ENCODE measurements at regions not wholly inside any gene's neighbourhood (a gene's known extent, or its start where the extent isn't known, plus 50 kb on each side); places are given as distances from the start of the nearest gene placed in this dataset.

DNA sequence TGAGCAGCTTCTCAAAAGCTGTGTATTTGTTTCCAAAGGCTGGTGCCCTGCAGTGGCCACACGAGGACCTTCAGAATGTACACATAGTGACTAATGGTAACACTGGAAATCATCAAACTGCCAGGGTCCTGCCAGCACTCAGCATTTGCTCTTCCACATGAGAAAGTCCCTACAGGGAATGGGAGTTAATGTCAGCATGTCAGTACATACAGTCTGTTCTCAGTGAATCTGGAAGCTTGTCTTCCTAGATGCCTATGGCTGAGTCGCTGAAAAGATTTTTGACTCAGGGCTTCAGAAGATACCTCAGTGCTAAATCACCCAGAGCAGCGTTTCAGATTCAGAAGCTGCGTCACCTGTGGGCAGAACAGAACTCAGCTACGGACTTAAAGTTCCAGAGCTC, 108.2 kb downstream of the CDC7 start:
- TF ChIP-seq, protein P1, sequence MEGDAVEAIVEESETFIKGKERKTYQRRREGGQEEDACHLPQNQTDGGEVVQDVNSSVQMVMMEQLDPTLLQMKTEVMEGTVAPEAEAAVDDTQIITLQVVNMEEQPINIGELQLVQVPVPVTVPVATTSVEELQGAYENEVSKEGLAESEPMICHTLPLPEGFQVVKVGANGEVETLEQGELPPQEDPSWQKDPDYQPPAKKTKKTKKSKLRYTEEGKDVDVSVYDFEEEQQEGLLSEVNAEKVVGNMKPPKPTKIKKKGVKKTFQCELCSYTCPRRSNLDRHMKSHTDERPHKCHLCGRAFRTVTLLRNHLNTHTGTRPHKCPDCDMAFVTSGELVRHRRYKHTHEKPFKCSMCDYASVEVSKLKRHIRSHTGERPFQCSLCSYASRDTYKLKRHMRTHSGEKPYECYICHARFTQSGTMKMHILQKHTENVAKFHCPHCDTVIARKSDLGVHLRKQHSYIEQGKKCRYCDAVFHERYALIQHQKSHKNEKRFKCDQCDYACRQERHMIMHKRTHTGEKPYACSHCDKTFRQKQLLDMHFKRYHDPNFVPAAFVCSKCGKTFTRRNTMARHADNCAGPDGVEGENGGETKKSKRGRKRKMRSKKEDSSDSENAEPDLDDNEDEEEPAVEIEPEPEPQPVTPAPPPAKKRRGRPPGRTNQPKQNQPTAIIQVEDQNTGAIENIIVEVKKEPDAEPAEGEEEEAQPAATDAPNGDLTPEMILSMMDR (IDR thresholded peaks at IDR 0.05; ENCODE audit: insufficient read depth, low read depth, low read length), result no peak
- H4K20me1 ChIP-seq (ENCODE audit: insufficient read depth, low read length), result no peaks in the 10 kb centered on the region
- H3K79me2 ChIP-seq (ENCODE audit: insufficient read depth, low read length), result no peaks in the 10 kb centered on the region
- no peaks in the 10 kb centered on the region for H3K36me3 Mint-ChIP-seq (ENCODE audit: low read depth, unreplicated experiment)
- H3K4me1 Mint-ChIP-seq (ENCODE audit: low read depth, unreplicated experiment), result peaks cover 19% of the 10 kb centered on the region
- no peak overlapping the region for H3K4me3 Mint-ChIP-seq (ENCODE audit: unreplicated experiment)
- no peaks in the 10 kb centered on the region for H3K9me3 ChIP-seq (ENCODE audit: insufficient read depth, low read depth, low read length)
- peaks cover 7% of the 10 kb centered on the region for H3K9me3 Mint-ChIP-seq (ENCODE audit: unreplicated experiment)
- H3K4me1 ChIP-seq (ENCODE audit: insufficient read depth, low read length), result peaks cover 5% of the 10 kb centered on the region
- H3K4me2 ChIP-seq (ENCODE audit: low read length), result peak overlapping the region; percentile 50
- no peak overlapping the region for H3K9ac ChIP-seq (ENCODE audit: low read length)
- FAIRE-seq, result peak; percentile 49
- DNase-seq (ENCODE audit: low read depth), result peak; percentile 35
- peak overlapping the region; percentile 80 for H3K27ac Mint-ChIP-seq (ENCODE audit: unreplicated experiment)
- H3K27me3 ChIP-seq (ENCODE audit: insufficient read depth, low read length), result no peaks in the 10 kb centered on the region
- no peak overlapping the region for H3K4me3 ChIP-seq (ENCODE audit: insufficient read depth, low read depth, low read length)
- peak overlapping the region; percentile 34 for H3K27ac ChIP-seq (ENCODE audit: low read depth, low read length)
- H3K36me3 ChIP-seq (ENCODE audit: insufficient read depth, low read length), result no peaks in the 10 kb centered on the region
- H3K27me3 Mint-ChIP-seq (ENCODE audit: low read depth, unreplicated experiment), result no peaks in the 10 kb centered on the region
- H2AFZ ChIP-seq (ENCODE audit: low read depth, low read length), result no peak overlapping the region

DNA sequence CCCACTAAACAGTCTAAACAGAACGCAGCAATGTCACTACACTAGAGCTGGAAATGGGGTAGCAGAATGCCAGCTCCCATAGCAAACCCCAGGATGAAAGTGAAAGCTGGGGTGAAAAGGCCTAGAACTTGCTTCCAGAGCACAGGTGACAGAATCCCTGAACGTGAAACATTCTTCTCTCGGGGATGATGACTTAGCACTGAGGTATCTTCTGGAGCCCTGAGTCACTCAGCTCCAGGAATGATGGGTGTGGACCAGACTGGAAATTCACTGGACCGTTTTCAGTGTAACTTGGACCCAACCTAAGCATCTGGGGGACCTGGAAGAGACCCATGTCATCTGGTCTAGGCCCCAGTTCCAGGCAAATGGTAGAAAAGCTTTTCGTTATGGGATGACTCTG, 108.9 kb downstream of the CDC7 start:
- Mint-ChIP-seq H3K36me3 (ENCODE audit: low read depth, unreplicated experiment) (no peaks in the 10 kb centered on the region), H3K27me3 (ENCODE audit: low read depth, unreplicated experiment) (no peaks in the 10 kb centered on the region), H3K4me1 (ENCODE audit: low read depth, unreplicated experiment) (peaks cover 19% of the 10 kb centered on the region), H3K27ac (ENCODE audit: unreplicated experiment) (peak overlapping the region; percentile 80), H3K9me3 (ENCODE audit: unreplicated experiment) (peaks cover 7% of the 10 kb centered on the region), H3K4me3 (ENCODE audit: unreplicated experiment) (no peak overlapping the region)
- Histone ChIP-seq H3K27me3 (ENCODE audit: insufficient read depth, low read length) (no peaks in the 10 kb centered on the region), H3K79me2 (ENCODE audit: insufficient read depth, low read length) (no peaks in the 10 kb centered on the region), H3K4me2 (ENCODE audit: low read length) (peak overlapping the region; percentile 50), H3K27ac (ENCODE audit: low read depth, low read length) (peak overlapping the region; percentile 34), H4K20me1 (ENCODE audit: insufficient read depth, low read length) (no peaks in the 10 kb centered on the region), H3K4me3 (ENCODE audit: insufficient read depth, low read depth, low read length) (no peak overlapping the region), H3K9me3 (ENCODE audit: insufficient read depth, low read depth, low read length) (no peaks in the 10 kb centered on the region), H3K4me1 (ENCODE audit: insufficient read depth, low read length) (peaks cover 5% of the 10 kb centered on the region), H3K9ac (ENCODE audit: low read length) (no peak overlapping the region), H3K36me3 (ENCODE audit: insufficient read depth, low read length) (no peaks in the 10 kb centered on the region), H2AFZ (ENCODE audit: low read depth, low read length) (no peak overlapping the region)
- peak; percentile 69 for DNase-seq (ENCODE audit: low read depth)
- no peak for TF ChIP-seq EZH2 (IDR thresholded peaks at IDR 0.05; ENCODE audit: insufficient read depth, low read length)
- TF ChIP-seq, protein P1 (IDR thresholded peaks at IDR 0.05; ENCODE audit: insufficient read depth, low read depth, low read length), result no peak
- peak; percentile 26 for FAIRE-seq

- no peak overlapping the region for H3K4me3 Mint-ChIP-seq (ENCODE audit: unreplicated experiment)
- TF ChIP-seq, protein P1 (IDR thresholded peaks at IDR 0.05; ENCODE audit: insufficient read depth, low read depth, low read length), result no peak
- no peak for FAIRE-seq
Observed at GRCh38 chr1:91610102-91610501, 109.5 kb downstream of the CDC7 start.

More at GRCh38 chr1:91610102-91610501, 109.5 kb downstream of the CDC7 start:
- Histone ChIP-seq H3K4me3 (ENCODE audit: insufficient read depth, low read depth, low read length) (no peak overlapping the region), H3K27ac (ENCODE audit: low read depth, low read length) (peak overlapping the region; percentile 6), H3K4me1 (ENCODE audit: insufficient read depth, low read length) (peaks cover 5% of the 10 kb centered on the region), H3K79me2 (ENCODE audit: insufficient read depth, low read length) (no peaks in the 10 kb centered on the region), H3K4me2 (ENCODE audit: low read length) (no peak overlapping the region), H3K27me3 (ENCODE audit: insufficient read depth, low read length) (no peaks in the 10 kb centered on the region), H4K20me1 (ENCODE audit: insufficient read depth, low read length) (no peaks in the 10 kb centered on the region), H3K9ac (ENCODE audit: low read length) (no peak overlapping the region), H2AFZ (ENCODE audit: low read depth, low read length) (no peak overlapping the region), H3K9me3 (ENCODE audit: insufficient read depth, low read depth, low read length) (no peaks in the 10 kb centered on the region), H3K36me3 (ENCODE audit: insufficient read depth, low read length) (no peaks in the 10 kb centered on the region)
- H3K27ac Mint-ChIP-seq (ENCODE audit: unreplicated experiment), result peak overlapping the region; percentile 80
- H3K36me3 Mint-ChIP-seq (ENCODE audit: low read depth, unreplicated experiment), result no peaks in the 10 kb centered on the region
- peaks cover 7% of the 10 kb centered on the region for H3K9me3 Mint-ChIP-seq (ENCODE audit: unreplicated experiment)
- no peaks in the 10 kb centered on the region for H3K27me3 Mint-ChIP-seq (ENCODE audit: low read depth, unreplicated experiment)
- DNase-seq (ENCODE audit: low read depth), result no peak
- peaks cover 19% of the 10 kb centered on the region for H3K4me1 Mint-ChIP-seq (ENCODE audit: low read depth, unreplicated experiment)

All from astrocyte (in vitro differentiated cells and primary cell).